IMR-90 (cell line): ENCODE measurements at regions not wholly inside any gene's neighbourhood (a gene's known extent, or its start where the extent isn't known, plus 50 kb on each side); places are given as distances from the start of the nearest gene placed in this dataset.

Experiments used
- ATAC-seq: fragments of 200-7000 bp; cut with Tn5 transposase; 2 replicates; pipeline ENCODE4 v1.9.1; 2020; ENCODE audit warnings: low read depth, mild to moderate bottlenecking, moderate library complexity
- BruUV-seq: library from RNA; stranded (reverse); fragments of 400-500 nt; replicated peaks from 2 replicates; lab custom pipeline; 2021; lab: Mats Ljungman, UMichigan
- CTCF ChIA-PET: fragments of 300-600 bp; formaldehyde crosslinking; extraction: SDS; loops from one replicate; lab custom pipeline; 2021; ENCODE audit warnings: antibody characterized with exemption; lab: Yijun Ruan, JAX
- POLR2A ChIA-PET: fragments of 300-600 bp; sonication (Branson Sonifier 250); formaldehyde crosslinking; loops from one replicate; lab custom pipeline; 2022; ENCODE audit warnings: antibody characterized with exemption; ENCODE audit not compliant: unreplicated experiment; lab: Charles Lee
- DNase-seq: peaks from one replicate; pipeline ENCODE4 v3.0.0; 2013
- H2AFZ ChIP-seq: replicated peaks from 2 replicates; pipeline ENCODE3; 2013; ENCODE audit warnings: low read length, mild to moderate bottlenecking; ENCODE audit not compliant: poor library complexity
- H2AK5ac ChIP-seq: 2 replicates; pipeline ENCODE4 v1.6.1; 2013; ENCODE audit warnings: low read depth, low read length, inconsistent platforms
- H2AK9ac ChIP-seq: replicated peaks from 2 replicates; pipeline ENCODE3; 2013; ENCODE audit warnings: mild to moderate bottlenecking, low read depth, low read length, moderate library complexity; ENCODE audit not compliant: poor library complexity
- H2BK120ac ChIP-seq: 2 replicates; pipeline ENCODE4 v1.6.1; 2013; ENCODE audit warnings: low read depth, low read length, inconsistent platforms
- H2BK15ac ChIP-seq: 3 replicates; pipeline ENCODE4 v1.6.1; 2013; ENCODE audit warnings: low read depth, low read length, inconsistent platforms
- H2BK20ac ChIP-seq: 2 replicates; pipeline ENCODE4 v1.6.1; 2013; ENCODE audit warnings: low read depth, mild to moderate bottlenecking, inconsistent platforms, low read length, moderate library complexity
- H2BK5ac ChIP-seq: 2 replicates; pipeline ENCODE4 v1.6.1; 2013; ENCODE audit warnings: mild to moderate bottlenecking, low read depth, low read length, inconsistent platforms; ENCODE audit not compliant: poor library complexity, severe bottlenecking
- H3K14ac ChIP-seq: replicated peaks from 2 replicates; pipeline ENCODE4 v1.6.1; 2013; ENCODE audit warnings: low read depth, low read length, inconsistent platforms
- H3K18ac ChIP-seq: 2 replicates; pipeline ENCODE4 v1.6.1; 2013; ENCODE audit warnings: low read depth, low read length, control low read depth
- H3K23ac ChIP-seq: 2 replicates; pipeline ENCODE4 v1.6.1; 2013; ENCODE audit warnings: low read depth, low read length, inconsistent platforms
- H3K27ac ChIP-seq: 2 replicates; pipeline ENCODE4 v1.5.1; 2013; ENCODE audit warnings: mild to moderate bottlenecking, control low read depth, low read length; ENCODE audit not compliant: insufficient read depth
- H3K27me3 ChIP-seq: 2 replicates; pipeline ENCODE4 v1.6.1; 2013; ENCODE audit warnings: low read length; ENCODE audit not compliant: control insufficient read depth, insufficient read depth
- H3K36me3 ChIP-seq: 2 replicates; pipeline ENCODE4 v1.6.1; 2013; ENCODE audit warnings: low read length, mixed read lengths; ENCODE audit not compliant: control insufficient read depth, insufficient read depth
- H3K4ac ChIP-seq: 2 replicates; pipeline ENCODE4 v1.6.1; 2013; ENCODE audit warnings: low read depth, low read length, inconsistent platforms
- H3K4me1 ChIP-seq: 2 replicates; pipeline ENCODE4 v1.6.1; 2013; ENCODE audit warnings: low read length, mixed read lengths; ENCODE audit not compliant: control insufficient read depth, insufficient read depth
- H3K4me2 ChIP-seq: 2 replicates; pipeline ENCODE4 v1.6.1; 2013; ENCODE audit warnings: low read depth, mild to moderate bottlenecking, control low read depth, low read length, moderate library complexity
- H3K4me3 ChIP-seq: 2 replicates; pipeline ENCODE4 v1.5.1; 2013; ENCODE audit warnings: low read depth, mild to moderate bottlenecking, control low read depth, low read length, moderate library complexity; ENCODE audit not compliant: insufficient read depth
- H3K56ac ChIP-seq: 2 replicates; pipeline ENCODE4 v1.6.1; 2013; ENCODE audit warnings: low read length, inconsistent platforms; ENCODE audit not compliant: insufficient read depth; ENCODE audit errors: extremely low read depth
- H3K79me1 ChIP-seq, 2 experiments: 2 replicates each; pipeline ENCODE4 v1.6.1; 2013; ENCODE audit warnings: low read length in 2 of 2, inconsistent platforms in 1 of 2, low read depth in 1 of 2
- H3K9ac ChIP-seq: 2 replicates; pipeline ENCODE4 v1.6.1; 2013; ENCODE audit warnings: low read depth, low read length, control low read depth
- H3K9me1 ChIP-seq: 2 replicates; pipeline ENCODE4 v1.6.1; 2013; ENCODE audit warnings: low read length, inconsistent platforms; ENCODE audit not compliant: insufficient read depth
- H3K9me3 ChIP-seq: 2 replicates; pipeline ENCODE4 v1.6.1; 2013; ENCODE audit warnings: low read length; ENCODE audit not compliant: control insufficient read depth, insufficient read depth
- H4K20me1 ChIP-seq: 2 replicates; pipeline ENCODE4 v1.6.1; 2013; ENCODE audit warnings: low read length, inconsistent platforms; ENCODE audit not compliant: insufficient read depth
- H4K5ac ChIP-seq: 2 replicates; pipeline ENCODE4 v1.6.1; 2013; ENCODE audit warnings: mild to moderate bottlenecking, low read depth, low read length, control low read depth
- H4K8ac ChIP-seq, 2 experiments: 2 replicates each; pipeline ENCODE4 v1.6.1; 2013; ENCODE audit warnings: low read depth in 2 of 2, low read length in 2 of 2, control low read depth in 1 of 2, inconsistent platforms in 1 of 2
- H4K91ac ChIP-seq: 2 replicates; pipeline ENCODE4 v1.6.1; 2013; ENCODE audit warnings: low read depth, low read length, inconsistent platforms; ENCODE audit not compliant: insufficient read depth
- MXI1 ChIP-seq: IDR thresholded peaks from 2 replicates; pipeline ENCODE4 v1.6.1; 2012; ENCODE audit warnings: low read depth, mild to moderate bottlenecking, low read length, moderate library complexity, borderline replicate concordance
- WGBS, 2 experiments: methylation state at CpG; one replicate each; pipeline versions ENCODE4 v1.1.5 to v1.1.7; 2013; ENCODE audit warnings: missing lambda C conversion rate in 2 of 2; ENCODE audit not compliant: insufficient read length in 1 of 2; ENCODE audit errors: extremely low coverage in 2 of 2; 5-methylcytosine and 5-hydroxymethylcytosine counted together
- dilution Hi-C: fragments of 300-500 bp; cut with HindIII; formaldehyde crosslinking; loops from one replicate; pipeline ENCODE4 v1.14.3; 2018; ENCODE audit warnings: low sequenced_read_pairs; ENCODE audit not compliant: unreplicated experiment
- in situ Hi-C: fragments of 300-500 bp; cut with MboI; formaldehyde crosslinking; loops from 3 replicates; pipeline ENCODE4 v1.14.3; 2019; ENCODE audit warnings: low sequenced_read_pairs, inconsistent platforms, mixed read lengths
- intact Hi-C: fragments of 100-400 bp; cut with micrococcal nuclease; formaldehyde crosslinking; loops from 2 replicates; pipeline ENCODE4 v1.10.0; 2022

GRCh38 chr4:35950442-35950841, 293.9 kb downstream of the ARAP2 start:
- Histone ChIP-seq H3K9me3 (peaks cover 2% of the 10 kb centered on the region; the same call in 1 of the 2 replicates), H3K23ac (no peak overlapping the region), H3K27ac (no peak overlapping the region), H2AK5ac (no peak overlapping the region), H3K27me3 (no peaks in the 10 kb centered on the region), H3K4me1 (no peaks in the 10 kb centered on the region), H2AFZ (no peak overlapping the region), H2AK9ac (no peak overlapping the region), H4K20me1 (no peaks in the 10 kb centered on the region), H2BK15ac (no peak overlapping the region), H3K36me3 (no peaks in the 10 kb centered on the region), H3K14ac (no peak overlapping the region), H3K56ac (no peak overlapping the region), H3K9ac (no peak overlapping the region), H3K4ac (no peak overlapping the region), H2BK20ac (no peak overlapping the region), H3K4me2 (no peak overlapping the region), H3K4me3 (no peak overlapping the region), H3K79me1 (no peaks in the 10 kb centered on the region), H2BK120ac (no peak overlapping the region), H3K18ac (no peak overlapping the region), H3K9me1 (no peaks in the 10 kb centered on the region), H4K5ac (no peak overlapping the region), H2BK5ac (no peak overlapping the region), H4K91ac (no peak overlapping the region), H4K8ac (no peak overlapping the region)
- POLR2A ChIA-PET, result no interaction called here
- CTCF ChIA-PET, result interaction anchor here (0.7 kb wide), 1 partner anchor 19 kb away, joined by 3 read pairs; no protein-coding TSS in a partner anchor
- no peak for TF ChIP-seq MXI1
- WGBS, 2 experiments, result no CpG with 5 or more reads among the region's 1 CpG
- intact Hi-C loops, result no loop called here
- no TSS peak for BruUV-seq
- dilution Hi-C loops, result no loop called here
- ATAC-seq (no peak), DNase-seq (no peak)
- in situ Hi-C loops, result no loop called here
